ENCODE measurements at regions not wholly inside any gene's neighbourhood (a gene's known extent, or its start where the extent isn't known, plus 50 kb on each side); places are given as distances from the start of the nearest gene placed in this dataset.

DNA sequence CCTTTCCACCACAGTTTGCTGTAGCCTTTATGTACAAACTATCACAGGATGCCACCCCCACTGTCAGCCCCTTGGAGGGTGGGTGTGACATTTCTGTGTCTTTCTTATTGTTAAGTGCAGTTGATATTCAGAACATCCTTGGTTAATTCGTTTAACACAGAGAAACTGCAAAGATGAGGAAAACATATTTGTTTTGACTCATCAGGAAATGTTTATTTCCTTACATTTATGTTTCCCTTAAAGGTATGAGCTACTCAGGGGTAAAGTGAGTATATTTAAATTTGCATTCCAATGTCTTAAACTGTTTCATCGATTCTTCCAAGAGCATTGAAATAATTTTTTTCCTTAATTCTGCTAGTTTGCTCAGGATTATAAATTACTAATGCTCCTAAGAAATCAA lies 243.4 kb downstream of the RDH14 start:
- TF ChIP-seq, protein P1, sequence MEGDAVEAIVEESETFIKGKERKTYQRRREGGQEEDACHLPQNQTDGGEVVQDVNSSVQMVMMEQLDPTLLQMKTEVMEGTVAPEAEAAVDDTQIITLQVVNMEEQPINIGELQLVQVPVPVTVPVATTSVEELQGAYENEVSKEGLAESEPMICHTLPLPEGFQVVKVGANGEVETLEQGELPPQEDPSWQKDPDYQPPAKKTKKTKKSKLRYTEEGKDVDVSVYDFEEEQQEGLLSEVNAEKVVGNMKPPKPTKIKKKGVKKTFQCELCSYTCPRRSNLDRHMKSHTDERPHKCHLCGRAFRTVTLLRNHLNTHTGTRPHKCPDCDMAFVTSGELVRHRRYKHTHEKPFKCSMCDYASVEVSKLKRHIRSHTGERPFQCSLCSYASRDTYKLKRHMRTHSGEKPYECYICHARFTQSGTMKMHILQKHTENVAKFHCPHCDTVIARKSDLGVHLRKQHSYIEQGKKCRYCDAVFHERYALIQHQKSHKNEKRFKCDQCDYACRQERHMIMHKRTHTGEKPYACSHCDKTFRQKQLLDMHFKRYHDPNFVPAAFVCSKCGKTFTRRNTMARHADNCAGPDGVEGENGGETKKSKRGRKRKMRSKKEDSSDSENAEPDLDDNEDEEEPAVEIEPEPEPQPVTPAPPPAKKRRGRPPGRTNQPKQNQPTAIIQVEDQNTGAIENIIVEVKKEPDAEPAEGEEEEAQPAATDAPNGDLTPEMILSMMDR (IDR thresholded peaks at IDR 0.05), result no peak
- TF ChIP-seq EP300 (IDR thresholded peaks at IDR 0.05) (no peak), POLR2A (IDR thresholded peaks at IDR 0.05) (no peak)

DNA sequence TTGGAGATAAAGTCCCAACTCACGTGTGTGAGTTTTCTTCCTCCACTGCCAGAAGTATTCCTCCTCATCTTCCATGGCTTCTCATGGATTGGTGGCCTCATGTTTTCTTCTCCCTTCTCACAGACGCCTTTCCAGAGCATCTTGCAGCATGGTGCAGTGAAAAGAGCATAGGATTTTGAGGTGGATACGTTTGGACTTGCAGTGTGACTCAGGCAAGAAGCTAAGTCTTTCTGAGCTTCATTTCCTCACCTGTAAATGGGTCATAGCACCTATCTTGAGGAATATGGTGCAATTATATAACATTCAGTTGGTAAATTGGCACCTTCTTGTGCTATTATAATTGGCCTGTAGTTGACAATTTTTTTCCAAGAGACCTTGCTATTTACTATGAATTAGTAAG lies 247.6 kb downstream of the RDH14 start:
- Histone ChIP-seq H3K36me3 (no peaks in the 10 kb centered on the region), H3K27ac (no peak overlapping the region), H3K9me3 (no peaks in the 10 kb centered on the region), H3K27me3 (no peaks in the 10 kb centered on the region), H3K4me1 (ENCODE audit: insufficient read depth) (no peaks in the 10 kb centered on the region), H3K4me3 (no peak overlapping the region)
- intact Hi-C loops (cut with DNase I), result no loop called here
- TF ChIP-seq POLR2A (IDR thresholded peaks at IDR 0.05), result no peak
- TF ChIP-seq EP300 (IDR thresholded peaks at IDR 0.05), result no peak
- TF ChIP-seq, protein P1 (IDR thresholded peaks at IDR 0.05), result no peak
- WGBS, 3 donors, result 76 to 80% (median 78%) methylated on average over 3 of the region's 3 CpGs
- DNase-seq, result no peak

More for the DNA sequence above, 243.4 kb downstream of the RDH14 start:
- Histone ChIP-seq H3K9me3 (no peaks in the 10 kb centered on the region), H3K4me1 (ENCODE audit: insufficient read depth) (no peaks in the 10 kb centered on the region), H3K27ac (no peak overlapping the region), H3K27me3 (no peaks in the 10 kb centered on the region), H3K36me3 (no peaks in the 10 kb centered on the region), H3K4me3 (no peak overlapping the region)
- WGBS, 3 donors, result 42 to 52% (median 46%) methylated on average over 2 of the region's 2 CpGs
- no peak for DNase-seq
- intact Hi-C loops (cut with DNase I), result no loop called here

DNA sequence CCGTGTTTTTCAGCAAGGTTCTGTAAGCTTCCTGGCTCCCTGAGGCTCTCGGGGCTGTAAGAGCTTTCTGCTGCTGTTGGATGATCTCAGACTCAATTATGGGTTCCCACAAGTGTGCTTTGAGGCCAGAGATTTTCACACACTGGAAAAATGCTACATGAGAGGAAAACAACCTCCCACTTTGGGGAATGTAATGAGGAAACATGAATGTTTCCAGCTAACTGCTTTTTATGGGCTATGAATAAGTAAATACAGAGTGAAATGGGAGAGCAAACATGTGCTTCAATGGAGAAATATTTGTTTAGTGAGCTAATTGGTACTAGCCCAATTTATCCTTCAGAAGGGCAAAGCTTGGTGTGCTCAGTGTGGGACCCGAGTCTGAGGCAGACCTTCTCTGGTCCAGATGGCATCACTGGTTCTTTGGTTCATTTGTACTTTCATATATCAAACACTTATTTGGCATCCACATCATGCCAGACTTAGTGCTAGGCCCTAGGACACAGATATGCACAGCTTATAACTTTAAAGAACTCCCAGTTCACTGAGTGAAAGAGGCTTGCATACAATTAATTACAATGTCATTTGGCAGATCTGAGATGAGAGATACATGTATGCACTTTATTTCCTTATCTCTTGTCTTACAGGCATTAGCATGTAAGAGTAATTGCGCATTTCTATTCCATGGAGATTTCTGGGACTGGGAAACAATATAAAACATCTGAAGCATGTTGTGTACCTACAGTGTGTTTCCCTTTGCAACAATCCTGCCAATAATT lies 248.8 kb downstream of the RDH14 start:
- no peak for DNase-seq
- intact Hi-C loops (cut with DNase I), result no loop called here
- no peak for TF ChIP-seq POLR2A (IDR thresholded peaks at IDR 0.05)
- TF ChIP-seq EP300 (IDR thresholded peaks at IDR 0.05), result no peak
- TF ChIP-seq, protein P1 (IDR thresholded peaks at IDR 0.05), result no peak
- H3K9me3 ChIP-seq, result no peaks in the 10 kb centered on the region
- WGBS, 3 donors, result 27 to 40% (median 31%) methylated on average over 4 of the region's 4 CpGs
- H3K27ac ChIP-seq, result no peak overlapping the region
- H3K27me3 ChIP-seq, result no peaks in the 10 kb centered on the region
- H3K4me3 ChIP-seq, result no peak overlapping the region
- H3K36me3 ChIP-seq, result no peaks in the 10 kb centered on the region
- H3K4me1 ChIP-seq (ENCODE audit: insufficient read depth), result no peaks in the 10 kb centered on the region

DNA sequence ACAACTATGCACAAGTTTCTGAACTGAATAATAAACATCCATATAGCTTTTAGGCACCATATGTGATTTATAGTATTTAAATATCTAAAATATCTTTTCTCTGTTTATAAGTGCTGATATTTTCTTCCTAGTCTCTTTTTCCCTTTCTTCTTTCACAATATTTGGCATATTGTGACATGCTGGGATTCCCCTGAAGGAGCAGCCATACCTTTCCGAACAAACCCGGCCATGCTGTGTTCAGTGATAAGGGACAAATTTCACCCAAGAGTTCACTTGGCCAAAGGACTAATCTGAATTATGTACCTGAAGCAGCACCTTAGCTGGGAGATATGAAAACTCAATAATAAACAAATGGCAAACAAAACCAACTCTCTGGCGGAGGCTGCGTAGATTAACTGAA lies 250.8 kb downstream of the RDH14 start:
- 98% methylated on average over 4 of the region's 4 CpGs for WGBS, 3 donors
- H3K4me3 ChIP-seq, result no peak overlapping the region
- intact Hi-C loops (cut with DNase I), result no loop called here
- TF ChIP-seq, protein P1 (IDR thresholded peaks at IDR 0.05), result no peak
- TF ChIP-seq EP300 (IDR thresholded peaks at IDR 0.05), result no peak
- no peak for TF ChIP-seq POLR2A (IDR thresholded peaks at IDR 0.05)
- no peaks in the 10 kb centered on the region for H3K36me3 ChIP-seq
- H3K4me1 ChIP-seq (ENCODE audit: insufficient read depth), result no peaks in the 10 kb centered on the region
- H3K27ac ChIP-seq, result no peak overlapping the region
- no peak for DNase-seq
- H3K9me3 ChIP-seq, result no peaks in the 10 kb centered on the region
- no peaks in the 10 kb centered on the region for H3K27me3 ChIP-seq

Measured in ovary (tissue), 7 donors.